GM21381 (cell line): ENCODE measurements at regions not wholly inside any gene's neighbourhood (a gene's known extent, or its start where the extent isn't known, plus 50 kb on each side); places are given as distances from the start of the nearest gene placed in this dataset.
"Not testable (repeated sequence)": the region's sequence is repeated elsewhere in the genome, so short reads cannot be mapped to it uniquely, and the experiment has no call there.

Source experiments
- ATAC-seq: cut with Tn5 transposase; IDR thresholded peaks from one replicate; pipeline ENCODE4 v1.9.1; 2021; ENCODE audit warnings: mild to moderate bottlenecking, moderate library complexity; ENCODE audit not compliant: unreplicated experiment

- no peak for ATAC-seq
Observed at GRCh38 chr4:148962539-148963290, 520.5 kb upstream of the NR3C2 start.

- ATAC-seq: no peak
Observed at GRCh38 chr4:148961526-148961925, 519.3 kb upstream of the NR3C2 start.

GRCh38 chr4:148958317-148958716, 516.1 kb upstream of the NR3C2 start:
- ATAC-seq: no peak

GRCh38 chr4:148955564-148956297, 513.5 kb upstream of the NR3C2 start:
- ATAC-seq: no peak

GRCh38 chr4:148954011-148954749, 512.0 kb upstream of the NR3C2 start:
- no peak for ATAC-seq

- no peak for ATAC-seq
Observed at GRCh38 chr4:148951346-148951745, 509.1 kb upstream of the NR3C2 start.

- ATAC-seq: no peak
Observed at GRCh38 chr4:148946271-148946670, 504.1 kb upstream of the NR3C2 start.

- ATAC-seq: no peak
Observed at GRCh38 chr4:148944839-148945219, 502.6 kb upstream of the NR3C2 start.

- ATAC-seq: no peak
Observed at GRCh38 chr4:148944136-148944838, 502.1 kb upstream of the NR3C2 start.

GRCh38 chr4:148934926-148935578, 492.8 kb upstream of the NR3C2 start:
- ATAC-seq: no peak

GRCh38 chr4:148926276-148927260, 484.4 kb upstream of the NR3C2 start:
- no peak for ATAC-seq

GRCh38 chr4:148923881-148924280, 481.7 kb upstream of the NR3C2 start:
- ATAC-seq: no peak

- no peak for ATAC-seq
Observed at GRCh38 chr4:148922497-148922896, 480.3 kb upstream of the NR3C2 start.

GRCh38 chr4:148914734-148915133, 472.5 kb upstream of the NR3C2 start:
- no peak for ATAC-seq

- ATAC-seq: no peak
Observed at GRCh38 chr4:148914301-148914700, 472.1 kb upstream of the NR3C2 start.

- ATAC-seq: no peak
Observed at GRCh38 chr4:148903388-148903787, 461.2 kb upstream of the NR3C2 start.

GRCh38 chr4:148901075-148901705, 459.0 kb upstream of the NR3C2 start:
- no peak for ATAC-seq

GRCh38 chr4:148898139-148898538, 455.9 kb upstream of the NR3C2 start:
- ATAC-seq: not testable (repeated sequence)

GRCh38 chr4:148893095-148893494, 450.9 kb upstream of the NR3C2 start:
- no peak for ATAC-seq
